ENCODE measurements at regions not wholly inside any gene's neighbourhood (a gene's known extent, or its start where the extent isn't known, plus 50 kb on each side); places are given as distances from the start of the nearest gene placed in this dataset.

- Histone ChIP-seq H3K4me1 (ENCODE audit: control insufficient read depth in 1 of 2, insufficient read depth in 2 of 2, low read length in 2 of 2) (no peaks in the 10 kb centered on the region), H3K9me3 (ENCODE audit: control insufficient read depth in 1 of 2, low read length in 2 of 2) (no peaks in the 10 kb centered on the region), H3K27ac (ENCODE audit: low read length) (no peak overlapping the region), H3K36me3 (ENCODE audit: control insufficient read depth in 1 of 2, insufficient read depth in 2 of 2, low read length in 2 of 2) (no peaks in the 10 kb centered on the region), H3K4me3 (ENCODE audit: low read depth in 1 of 2, low read length in 2 of 2) (no peak overlapping the region), H3K27me3 (ENCODE audit: low read depth, low read length) (no peaks in the 10 kb centered on the region)
Observed at GRCh38 chr9:18352711-18353110, 121.2 kb upstream of the ADAMTSL1 start.

GRCh38 chr9:18353473-18353872, 120.5 kb upstream of the ADAMTSL1 start:
- Histone ChIP-seq H3K9me3 (ENCODE audit: control insufficient read depth in 1 of 2, low read length in 2 of 2) (no peaks in the 10 kb centered on the region), H3K4me3 (ENCODE audit: low read depth in 1 of 2, low read length in 2 of 2) (no peak overlapping the region), H3K27ac (ENCODE audit: low read length) (no peak overlapping the region), H3K4me1 (ENCODE audit: control insufficient read depth in 1 of 2, insufficient read depth in 2 of 2, low read length in 2 of 2) (no peaks in the 10 kb centered on the region), H3K27me3 (ENCODE audit: low read depth, low read length) (no peaks in the 10 kb centered on the region), H3K36me3 (ENCODE audit: control insufficient read depth in 1 of 2, insufficient read depth in 2 of 2, low read length in 2 of 2) (no peaks in the 10 kb centered on the region)

GRCh38 chr9:18357321-18357720, 116.6 kb upstream of the ADAMTSL1 start:
- Histone ChIP-seq H3K4me1 (ENCODE audit: control insufficient read depth in 1 of 2, insufficient read depth in 2 of 2, low read length in 2 of 2) (peaks cover 0 to 8% of the 10 kb centered on the region in 2 donors), H3K4me3 (ENCODE audit: low read depth in 1 of 2, low read length in 2 of 2) (no peak overlapping the region), H3K27ac (ENCODE audit: low read length) (no peak overlapping the region), H3K27me3 (ENCODE audit: low read depth, low read length) (no peaks in the 10 kb centered on the region), H3K9me3 (ENCODE audit: control insufficient read depth in 1 of 2, low read length in 2 of 2) (no peaks in the 10 kb centered on the region), H3K36me3 (ENCODE audit: control insufficient read depth in 1 of 2, insufficient read depth in 2 of 2, low read length in 2 of 2) (no peaks in the 10 kb centered on the region)

DNA sequence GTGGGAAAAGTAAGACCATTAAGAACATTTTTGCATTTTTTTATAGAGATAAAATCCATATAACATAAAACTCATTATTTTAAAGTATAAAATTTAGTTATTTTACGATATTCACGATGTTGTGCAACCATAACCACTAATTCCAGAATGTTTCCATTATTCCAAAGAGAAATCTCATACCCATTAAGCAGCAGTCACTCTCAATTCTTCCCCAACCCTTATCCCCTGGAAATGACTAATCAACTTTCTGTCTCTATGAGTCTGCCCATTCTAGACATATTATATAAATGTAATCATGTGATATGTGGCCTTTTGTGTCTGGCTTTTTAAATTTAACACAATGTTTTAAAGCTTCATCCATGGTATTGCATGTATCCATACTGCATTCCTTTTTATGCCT, 115.6 kb upstream of the ADAMTSL1 start:
- Histone ChIP-seq H3K27ac (ENCODE audit: low read length) (no peak overlapping the region), H3K9me3 (ENCODE audit: control insufficient read depth in 1 of 2, low read length in 2 of 2) (no peaks in the 10 kb centered on the region), H3K27me3 (ENCODE audit: low read depth, low read length) (no peaks in the 10 kb centered on the region), H3K36me3 (ENCODE audit: control insufficient read depth in 1 of 2, insufficient read depth in 2 of 2, low read length in 2 of 2) (no peaks in the 10 kb centered on the region), H3K4me3 (ENCODE audit: low read depth in 1 of 2, low read length in 2 of 2) (no peak overlapping the region), H3K4me1 (ENCODE audit: control insufficient read depth in 1 of 2, insufficient read depth in 2 of 2, low read length in 2 of 2) (peaks cover 0 to 15% of the 10 kb centered on the region in 2 donors)

DNA sequence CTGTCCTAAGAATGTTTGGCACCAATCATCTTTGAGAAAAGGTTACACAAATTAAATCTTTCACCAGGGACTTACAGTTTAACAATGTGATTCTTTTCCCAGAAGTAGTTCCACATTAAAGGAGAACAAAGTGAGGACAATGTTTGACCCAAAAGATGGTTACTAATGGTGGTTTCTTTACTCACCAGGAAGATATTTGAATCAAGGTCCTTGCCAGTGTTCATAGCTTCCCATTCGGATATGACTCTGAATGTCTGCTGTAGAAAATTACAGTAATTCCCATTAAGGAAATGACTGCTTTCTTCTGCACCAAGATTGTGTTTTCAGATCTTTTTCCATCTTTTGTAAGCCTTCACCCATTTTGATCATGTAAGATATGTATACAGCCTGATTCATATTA, 114.6 kb upstream of the ADAMTSL1 start:
- no peaks in the 10 kb centered on the region for H3K36me3 ChIP-seq (ENCODE audit: control insufficient read depth in 1 of 2, insufficient read depth in 2 of 2, low read length in 2 of 2)
- H3K4me1 ChIP-seq (ENCODE audit: control insufficient read depth in 1 of 2, insufficient read depth in 2 of 2, low read length in 2 of 2), result peaks cover 0 to 15% of the 10 kb centered on the region in 2 donors
- no peak overlapping the region for H3K27ac ChIP-seq (ENCODE audit: low read length)
- H3K9me3 ChIP-seq (ENCODE audit: control insufficient read depth in 1 of 2, low read length in 2 of 2), result no peaks in the 10 kb centered on the region
- H3K27me3 ChIP-seq (ENCODE audit: low read depth, low read length), result no peaks in the 10 kb centered on the region
- H3K4me3 ChIP-seq (ENCODE audit: low read depth in 1 of 2, low read length in 2 of 2), result no peak overlapping the region

DNA sequence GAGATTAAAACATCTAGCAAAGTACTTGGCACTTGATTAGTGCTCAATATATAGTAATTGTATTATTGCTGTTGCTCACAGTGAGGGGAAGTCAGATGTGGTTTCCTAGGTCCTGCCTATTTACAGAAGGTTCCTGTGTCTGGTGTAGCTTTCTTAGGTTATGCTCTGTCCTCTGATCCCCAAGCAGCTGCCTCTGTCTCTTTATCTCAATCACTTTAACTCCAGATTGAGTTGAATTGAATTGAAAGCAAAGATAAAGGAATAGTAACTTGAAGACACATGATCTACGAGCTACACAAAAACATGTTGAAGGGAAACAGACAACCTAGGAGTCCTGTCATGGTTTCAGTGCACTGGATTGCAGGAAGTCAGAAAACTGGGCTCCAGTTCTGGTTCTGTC, 113.9 kb upstream of the ADAMTSL1 start:
- H3K4me1 ChIP-seq (ENCODE audit: control insufficient read depth in 1 of 2, insufficient read depth in 2 of 2, low read length in 2 of 2), result peaks cover 0 to 15% of the 10 kb centered on the region in 2 donors
- H3K9me3 ChIP-seq (ENCODE audit: control insufficient read depth in 1 of 2, low read length in 2 of 2), result no peaks in the 10 kb centered on the region
- H3K27ac ChIP-seq (ENCODE audit: low read length), result no peak overlapping the region
- no peaks in the 10 kb centered on the region for H3K36me3 ChIP-seq (ENCODE audit: control insufficient read depth in 1 of 2, insufficient read depth in 2 of 2, low read length in 2 of 2)
- H3K27me3 ChIP-seq (ENCODE audit: low read depth, low read length), result no peaks in the 10 kb centered on the region
- no peak overlapping the region for H3K4me3 ChIP-seq (ENCODE audit: low read depth in 1 of 2, low read length in 2 of 2)

GRCh38 chr9:18361646-18362045, 112.3 kb upstream of the ADAMTSL1 start:
- Histone ChIP-seq H3K36me3 (ENCODE audit: control insufficient read depth in 1 of 2, insufficient read depth in 2 of 2, low read length in 2 of 2) (no peaks in the 10 kb centered on the region), H3K4me3 (ENCODE audit: low read depth in 1 of 2, low read length in 2 of 2) (no peak overlapping the region), H3K27me3 (ENCODE audit: low read depth, low read length) (no peaks in the 10 kb centered on the region), H3K9me3 (ENCODE audit: control insufficient read depth in 1 of 2, low read length in 2 of 2) (no peaks in the 10 kb centered on the region), H3K27ac (ENCODE audit: low read length) (no peak overlapping the region), H3K4me1 (ENCODE audit: control insufficient read depth in 1 of 2, insufficient read depth in 2 of 2, low read length in 2 of 2) (peaks cover 0 to 15% of the 10 kb centered on the region in 2 donors)

- H3K27ac ChIP-seq (ENCODE audit: low read length), result no peak overlapping the region
- peaks cover 0 to 15% of the 10 kb centered on the region in 2 donors for H3K4me1 ChIP-seq (ENCODE audit: control insufficient read depth in 1 of 2, insufficient read depth in 2 of 2, low read length in 2 of 2)
- no peak overlapping the region for H3K4me3 ChIP-seq (ENCODE audit: low read depth in 1 of 2, low read length in 2 of 2)
- no peaks in the 10 kb centered on the region for H3K9me3 ChIP-seq (ENCODE audit: control insufficient read depth in 1 of 2, low read length in 2 of 2)
- H3K27me3 ChIP-seq (ENCODE audit: low read depth, low read length), result no peaks in the 10 kb centered on the region
- no peaks in the 10 kb centered on the region for H3K36me3 ChIP-seq (ENCODE audit: control insufficient read depth in 1 of 2, insufficient read depth in 2 of 2, low read length in 2 of 2)
Observed at GRCh38 chr9:18362166-18362565, 111.8 kb upstream of the ADAMTSL1 start.

DNA sequence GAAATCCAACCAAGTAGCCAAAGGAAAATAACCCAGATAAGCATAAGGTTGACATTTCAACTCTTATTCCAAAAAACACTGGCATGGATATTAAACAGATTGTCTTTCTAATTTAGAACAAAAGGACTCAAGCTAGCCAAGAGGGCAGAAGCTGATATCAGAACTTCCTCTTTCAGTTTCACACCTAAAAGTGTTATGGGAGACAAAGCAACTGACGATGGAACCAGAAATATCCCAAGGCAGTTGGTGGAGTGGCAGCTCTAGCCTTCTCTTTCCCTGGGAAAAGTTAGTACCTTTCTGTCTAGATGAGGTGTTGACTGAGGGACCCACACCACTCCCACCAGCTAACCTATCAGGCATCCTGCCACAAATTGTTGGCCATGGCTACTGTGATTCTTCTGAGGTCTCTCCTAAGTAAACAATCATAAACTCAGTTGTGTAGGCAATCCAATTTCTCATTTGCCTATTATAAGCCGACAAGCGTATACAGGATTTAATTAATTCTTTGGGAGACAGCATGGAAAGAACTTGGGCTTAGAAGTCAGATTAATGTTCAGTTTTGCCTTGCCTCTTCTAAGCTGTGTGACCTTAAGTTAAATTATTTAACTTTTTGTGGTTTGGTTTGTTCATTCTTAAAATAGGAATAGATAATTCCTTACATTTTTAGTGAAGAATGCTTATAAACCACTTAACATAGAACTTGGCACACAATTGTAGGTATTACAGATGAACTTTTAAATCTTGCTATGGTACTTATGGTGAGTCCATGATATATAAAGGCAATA, 110.9 kb upstream of the ADAMTSL1 start:
- H3K9me3 ChIP-seq (ENCODE audit: control insufficient read depth in 1 of 2, low read length in 2 of 2), result no peaks in the 10 kb centered on the region
- no peaks in the 10 kb centered on the region for H3K36me3 ChIP-seq (ENCODE audit: control insufficient read depth in 1 of 2, insufficient read depth in 2 of 2, low read length in 2 of 2)
- peaks cover 0 to 15% of the 10 kb centered on the region in 2 donors for H3K4me1 ChIP-seq (ENCODE audit: control insufficient read depth in 1 of 2, insufficient read depth in 2 of 2, low read length in 2 of 2)
- no peaks in the 10 kb centered on the region for H3K27me3 ChIP-seq (ENCODE audit: low read depth, low read length)
- no peak overlapping the region for H3K27ac ChIP-seq (ENCODE audit: low read length)
- no peak overlapping the region for H3K4me3 ChIP-seq (ENCODE audit: low read depth in 1 of 2, low read length in 2 of 2)

- peaks cover 0 to 15% of the 10 kb centered on the region in 2 donors for H3K4me1 ChIP-seq (ENCODE audit: control insufficient read depth in 1 of 2, insufficient read depth in 2 of 2, low read length in 2 of 2)
- no peaks in the 10 kb centered on the region for H3K27me3 ChIP-seq (ENCODE audit: low read depth, low read length)
- H3K27ac ChIP-seq (ENCODE audit: low read length), result no peak overlapping the region
Observed at GRCh38 chr9:18365651-18366050, 108.3 kb upstream of the ADAMTSL1 start.

GRCh38 chr9:18366184-18366583, 107.8 kb upstream of the ADAMTSL1 start:
- no peaks in the 10 kb centered on the region for H3K36me3 ChIP-seq (ENCODE audit: control insufficient read depth in 1 of 2, insufficient read depth in 2 of 2, low read length in 2 of 2)
- H3K9me3 ChIP-seq (ENCODE audit: control insufficient read depth in 1 of 2, low read length in 2 of 2), result no peaks in the 10 kb centered on the region
- H3K27me3 ChIP-seq (ENCODE audit: low read depth, low read length), result no peaks in the 10 kb centered on the region
- H3K27ac ChIP-seq (ENCODE audit: low read length), result no peak overlapping the region
- peaks cover 0 to 15% of the 10 kb centered on the region in 2 donors for H3K4me1 ChIP-seq (ENCODE audit: control insufficient read depth in 1 of 2, insufficient read depth in 2 of 2, low read length in 2 of 2)
- no peak overlapping the region for H3K4me3 ChIP-seq (ENCODE audit: low read depth in 1 of 2, low read length in 2 of 2)

More at GRCh38 chr9:18365651-18366050, 108.3 kb upstream of the ADAMTSL1 start:
- Histone ChIP-seq H3K9me3 (ENCODE audit: control insufficient read depth in 1 of 2, low read length in 2 of 2) (no peaks in the 10 kb centered on the region), H3K4me3 (ENCODE audit: low read depth in 1 of 2, low read length in 2 of 2) (no peak overlapping the region), H3K36me3 (ENCODE audit: control insufficient read depth in 1 of 2, insufficient read depth in 2 of 2, low read length in 2 of 2) (no peaks in the 10 kb centered on the region)

DNA sequence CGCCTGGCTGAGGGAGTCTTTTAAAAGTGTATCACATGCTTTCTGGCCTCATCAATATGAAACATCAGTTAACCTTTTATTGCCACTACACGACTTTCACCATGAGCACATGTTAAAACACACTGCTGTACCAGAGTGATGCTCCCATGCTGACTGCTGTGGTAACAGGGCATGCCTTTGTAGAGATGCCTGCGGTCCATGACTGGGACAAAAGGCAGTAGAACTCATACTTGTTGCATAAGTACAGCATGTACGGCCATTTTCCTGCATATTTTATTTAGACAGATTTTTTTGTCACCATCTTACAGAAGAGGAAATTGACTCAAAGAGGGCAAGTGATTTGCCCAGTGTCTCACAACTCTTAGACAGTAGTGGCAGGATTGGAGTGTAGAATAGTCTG, 105.7 kb upstream of the ADAMTSL1 start:
- H3K27ac ChIP-seq (ENCODE audit: low read length), result no peak overlapping the region
- no peaks in the 10 kb centered on the region for H3K9me3 ChIP-seq (ENCODE audit: control insufficient read depth in 1 of 2, low read length in 2 of 2)
- H3K4me1 ChIP-seq (ENCODE audit: control insufficient read depth in 1 of 2, insufficient read depth in 2 of 2, low read length in 2 of 2), result peaks cover 0 to under 1% of the 10 kb centered on the region in 2 donors
- H3K4me3 ChIP-seq (ENCODE audit: low read depth in 1 of 2, low read length in 2 of 2), result no peak overlapping the region
- no peaks in the 10 kb centered on the region for H3K27me3 ChIP-seq (ENCODE audit: low read depth, low read length)
- no peaks in the 10 kb centered on the region for H3K36me3 ChIP-seq (ENCODE audit: control insufficient read depth in 1 of 2, insufficient read depth in 2 of 2, low read length in 2 of 2)

All from muscle layer of duodenum (tissue), 2 donors.